Loucy (cell line): ENCODE measurements at regions not wholly inside any gene's neighbourhood (a gene's known extent, or its start where the extent isn't known, plus 50 kb on each side); places are given as distances from the start of the nearest gene placed in this dataset.
A peak's percentile ranks its signal among the peaks of the same experiment; 100 is the strongest.

Source experiments
- H2AFZ ChIP-seq: fragments of 200-600 bp; sonication (generic); 2 replicates; pipeline ENCODE4 v1.6.0; 2016; ENCODE audit warnings: antibody characterized with exemption, mild to moderate bottlenecking, low read length, moderate library complexity
- H3F3A ChIP-seq: fragments of 200-600 bp; 2 replicates; pipeline ENCODE4 v1.6.0; 2016; ENCODE audit warnings: antibody characterized with exemption, low read depth, mild to moderate bottlenecking
- H3K27me3 ChIP-seq: fragments of 200-600 bp; sonication (generic); 2 replicates; pipeline ENCODE4 v1.6.1; 2014; ENCODE audit warnings: low read length, mild to moderate bottlenecking; ENCODE audit not compliant: insufficient read depth, poor library complexity, severe bottlenecking
- H3K36me3 ChIP-seq: fragments of 200-600 bp; sonication (generic); 2 replicates; pipeline ENCODE4 v1.6.1; 2016; ENCODE audit warnings: low read length; ENCODE audit not compliant: insufficient read depth
- H3K4me1 ChIP-seq: fragments of 200-600 bp; sonication (generic); 2 replicates; pipeline ENCODE4 v1.5.1; 2014; ENCODE audit warnings: low read length, mild to moderate bottlenecking; ENCODE audit not compliant: insufficient read depth, poor library complexity, severe bottlenecking
- H3K4me2 ChIP-seq: fragments of 200-600 bp; sonication (generic); 2 replicates; pipeline ENCODE4 v1.6.0; 2014; ENCODE audit warnings: antibody characterized with exemption, low read length, low read depth, mild to moderate bottlenecking; ENCODE audit not compliant: poor library complexity, severe bottlenecking
- H3K4me3 ChIP-seq: fragments of 200-600 bp; sonication (generic); 2 replicates; pipeline ENCODE4 v1.5.1; 2014; ENCODE audit warnings: low read length, mild to moderate bottlenecking, mixed read lengths; ENCODE audit not compliant: poor library complexity, severe bottlenecking
- H3K79me2 ChIP-seq: fragments of 200-600 bp; sonication (generic); 2 replicates; pipeline ENCODE4 v1.6.1; 2014; ENCODE audit warnings: low read length; ENCODE audit not compliant: insufficient read depth
- H3K9ac ChIP-seq: fragments of 200-600 bp; sonication (generic); 2 replicates; pipeline ENCODE4 v1.6.0; 2014; ENCODE audit warnings: mild to moderate bottlenecking, low read depth, low read length, moderate library complexity; ENCODE audit not compliant: poor library complexity, severe bottlenecking
- H3K9me2 ChIP-seq: fragments of 200-600 bp; sonication (generic); replicated peaks from 2 replicates; pipeline ENCODE4 v1.6.1; 2016; ENCODE audit warnings: low read depth, low read length, mixed read lengths
- H3K9me3 ChIP-seq: fragments of 200-600 bp; sonication (generic); 2 replicates; pipeline ENCODE4 v1.6.1; 2014; ENCODE audit warnings: mild to moderate bottlenecking, antibody characterized with exemption, low read length, low read depth; ENCODE audit not compliant: insufficient read depth
- H4K20me1 ChIP-seq: fragments of 200-600 bp; sonication (generic); 2 replicates; pipeline ENCODE4 v1.6.0; 2014; ENCODE audit warnings: antibody characterized with exemption, low read length, mild to moderate bottlenecking; ENCODE audit not compliant: insufficient read depth, poor library complexity, severe bottlenecking
- CTCF ChIP-seq: fragments of 200-600 bp; sonication (generic); conservative IDR thresholded peaks from 2 replicates; pipeline ENCODE4 v1.5.1; 2014; ENCODE audit warnings: mild to moderate bottlenecking, antibody characterized with exemption, low read length
- EZH2phosphoT487 ChIP-seq: fragments of 200-600 bp; IDR thresholded peaks from 2 replicates; pipeline ENCODE4 v1.6.1; 2018; ENCODE audit warnings: antibody characterized with exemption, mild to moderate bottlenecking, moderate library complexity, borderline replicate concordance

GRCh38 chr6:132065556-132065955, 114.4 kb upstream of the CCN2 start:
- Histone ChIP-seq H4K20me1 (no peaks in the 10 kb centered on the region), H3K27me3 (no peaks in the 10 kb centered on the region), H3K79me2 (no peaks in the 10 kb centered on the region), H3F3A (no peaks in the 10 kb centered on the region), H3K9ac (no peak overlapping the region), H2AFZ (peak overlapping the region; percentile 5; the same call in 1 of the 2 replicates), H3K9me3 (no peaks in the 10 kb centered on the region), H3K36me3 (no peaks in the 10 kb centered on the region), H3K4me3 (no peak overlapping the region), H3K4me2 (no peak overlapping the region), H3K9me2 (no peaks in the 10 kb centered on the region), H3K4me1 (peaks cover 30% of the 10 kb centered on the region)
- TF ChIP-seq CTCF, result no peak
- TF ChIP-seq EZH2phosphoT487, result no peak

- H3K9me2 ChIP-seq, result no peaks in the 10 kb centered on the region
- no peaks in the 10 kb centered on the region for H3K79me2 ChIP-seq
- H3K4me2 ChIP-seq, result no peak overlapping the region
- no peaks in the 10 kb centered on the region for H3K27me3 ChIP-seq
- H2AFZ ChIP-seq, result peak overlapping the region; percentile 75
- H3F3A ChIP-seq, result no peaks in the 10 kb centered on the region
- peaks cover 30% of the 10 kb centered on the region for H3K4me1 ChIP-seq
- H3K4me3 ChIP-seq, result no peak overlapping the region
- no peak overlapping the region for H3K9ac ChIP-seq
- no peaks in the 10 kb centered on the region for H3K36me3 ChIP-seq
- H3K9me3 ChIP-seq, result no peaks in the 10 kb centered on the region
- TF ChIP-seq CTCF (no peak), EZH2phosphoT487 (no peak)
- H4K20me1 ChIP-seq, result no peaks in the 10 kb centered on the region
These were observed 112.6 kb upstream of the CCN2 start for GRCh38 chr6:132063738-132064137.

GRCh38 chr6:132063204-132063603, 112.0 kb upstream of the CCN2 start:
- H3K36me3 ChIP-seq, result no peaks in the 10 kb centered on the region
- peak overlapping the region; percentile 75 for H2AFZ ChIP-seq
- H3K9ac ChIP-seq, result no peak overlapping the region
- H4K20me1 ChIP-seq, result no peaks in the 10 kb centered on the region
- no peak overlapping the region for H3K4me2 ChIP-seq
- no peaks in the 10 kb centered on the region for H3K9me2 ChIP-seq
- TF ChIP-seq CTCF (no peak), EZH2phosphoT487 (no peak)
- H3K9me3 ChIP-seq, result no peaks in the 10 kb centered on the region
- H3K4me3 ChIP-seq, result no peak overlapping the region
- no peaks in the 10 kb centered on the region for H3F3A ChIP-seq
- H3K4me1 ChIP-seq, result peaks cover 30% of the 10 kb centered on the region
- H3K79me2 ChIP-seq, result no peaks in the 10 kb centered on the region
- no peaks in the 10 kb centered on the region for H3K27me3 ChIP-seq
